Right atrium auricular region (tissue), 2 donors: ENCODE measurements at regions not wholly inside any gene's neighbourhood (a gene's known extent, or its start where the extent isn't known, plus 50 kb on each side); places are given as distances from the start of the nearest gene placed in this dataset.
"Not testable (repeated sequence)": the region's sequence is repeated elsewhere in the genome, so short reads cannot be mapped to it uniquely, and the experiment has no call there.

Experiments
- DNase-seq: peaks from one replicate; pipeline ENCODE4 v3.0.0-alpha.2; 2019; ENCODE audit warnings: low spot score
- H3K27ac ChIP-seq, 2 donors: fragments of 200-600 bp; sonication (generic); 1 replicate in 1 of 2; 2 replicates in 1 of 2; pipeline ENCODE4 v1.5.1; 2016 to 2019
- H3K27me3 ChIP-seq, 2 donors: fragments of 200-600 bp; sonication (generic); one replicate each; pipeline versions ENCODE4 v1.5.1 to v1.6.0; 2017 to 2019
- H3K36me3 ChIP-seq: fragments of 200-600 bp; sonication (generic); one replicate; pipeline ENCODE4 v1.5.1; 2016
- H3K4me1 ChIP-seq, 2 donors: fragments of 200-600 bp; sonication (generic); one replicate each; pipeline versions ENCODE4 v1.5.1 to v1.6.0; 2017 to 2019
- H3K4me3 ChIP-seq, 2 donors: fragments of 200-600 bp; sonication (generic); 1 replicate in 1 of 2; 2 replicates in 1 of 2; pipeline ENCODE4 v1.5.1; 2017 to 2019; ENCODE audit warnings: mild to moderate bottlenecking in 1 of 2, moderate library complexity in 1 of 2
- H3K9me3 ChIP-seq, 2 donors: fragments of 200-600 bp; sonication (generic); one replicate each; pipeline ENCODE4 v1.5.1; 2019
- TF ChIP-seq, protein P1 (sequence below), 2 donors: fragments of 200-600 bp; sonication (generic); IDR thresholded peaks; one replicate each; pipeline ENCODE4 v1.5.1; 2019; ENCODE audit warnings: antibody characterized with exemption in 2 of 2

DNA sequence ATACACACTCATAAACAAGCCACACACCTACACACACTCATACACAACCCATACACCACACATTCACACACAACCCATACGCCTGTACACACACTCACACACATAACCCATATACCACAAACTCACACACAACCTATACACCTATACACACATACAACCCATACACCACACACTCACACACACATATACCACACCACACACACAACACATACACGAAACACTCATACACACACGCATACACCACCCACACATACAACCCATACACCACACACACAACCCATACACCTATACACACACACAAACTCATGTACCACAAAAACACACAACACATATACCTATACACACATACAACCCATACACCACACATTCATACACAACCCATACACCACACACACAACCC is 164.3 kb downstream of the TMEM121 start:
- no peaks in the 10 kb centered on the region for H3K9me3 ChIP-seq
- H3K27me3 ChIP-seq, result no peaks in the 10 kb centered on the region
- TF ChIP-seq, protein P1, sequence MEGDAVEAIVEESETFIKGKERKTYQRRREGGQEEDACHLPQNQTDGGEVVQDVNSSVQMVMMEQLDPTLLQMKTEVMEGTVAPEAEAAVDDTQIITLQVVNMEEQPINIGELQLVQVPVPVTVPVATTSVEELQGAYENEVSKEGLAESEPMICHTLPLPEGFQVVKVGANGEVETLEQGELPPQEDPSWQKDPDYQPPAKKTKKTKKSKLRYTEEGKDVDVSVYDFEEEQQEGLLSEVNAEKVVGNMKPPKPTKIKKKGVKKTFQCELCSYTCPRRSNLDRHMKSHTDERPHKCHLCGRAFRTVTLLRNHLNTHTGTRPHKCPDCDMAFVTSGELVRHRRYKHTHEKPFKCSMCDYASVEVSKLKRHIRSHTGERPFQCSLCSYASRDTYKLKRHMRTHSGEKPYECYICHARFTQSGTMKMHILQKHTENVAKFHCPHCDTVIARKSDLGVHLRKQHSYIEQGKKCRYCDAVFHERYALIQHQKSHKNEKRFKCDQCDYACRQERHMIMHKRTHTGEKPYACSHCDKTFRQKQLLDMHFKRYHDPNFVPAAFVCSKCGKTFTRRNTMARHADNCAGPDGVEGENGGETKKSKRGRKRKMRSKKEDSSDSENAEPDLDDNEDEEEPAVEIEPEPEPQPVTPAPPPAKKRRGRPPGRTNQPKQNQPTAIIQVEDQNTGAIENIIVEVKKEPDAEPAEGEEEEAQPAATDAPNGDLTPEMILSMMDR (IDR thresholded peaks at IDR 0.05), result no peak
- H3K36me3 ChIP-seq, result no peaks in the 10 kb centered on the region
- no peak overlapping the region for H3K27ac ChIP-seq
- H3K4me1 ChIP-seq, result no peaks in the 10 kb centered on the region
- no peak for DNase-seq
- H3K4me3 ChIP-seq, result no peak overlapping the region

DNA sequence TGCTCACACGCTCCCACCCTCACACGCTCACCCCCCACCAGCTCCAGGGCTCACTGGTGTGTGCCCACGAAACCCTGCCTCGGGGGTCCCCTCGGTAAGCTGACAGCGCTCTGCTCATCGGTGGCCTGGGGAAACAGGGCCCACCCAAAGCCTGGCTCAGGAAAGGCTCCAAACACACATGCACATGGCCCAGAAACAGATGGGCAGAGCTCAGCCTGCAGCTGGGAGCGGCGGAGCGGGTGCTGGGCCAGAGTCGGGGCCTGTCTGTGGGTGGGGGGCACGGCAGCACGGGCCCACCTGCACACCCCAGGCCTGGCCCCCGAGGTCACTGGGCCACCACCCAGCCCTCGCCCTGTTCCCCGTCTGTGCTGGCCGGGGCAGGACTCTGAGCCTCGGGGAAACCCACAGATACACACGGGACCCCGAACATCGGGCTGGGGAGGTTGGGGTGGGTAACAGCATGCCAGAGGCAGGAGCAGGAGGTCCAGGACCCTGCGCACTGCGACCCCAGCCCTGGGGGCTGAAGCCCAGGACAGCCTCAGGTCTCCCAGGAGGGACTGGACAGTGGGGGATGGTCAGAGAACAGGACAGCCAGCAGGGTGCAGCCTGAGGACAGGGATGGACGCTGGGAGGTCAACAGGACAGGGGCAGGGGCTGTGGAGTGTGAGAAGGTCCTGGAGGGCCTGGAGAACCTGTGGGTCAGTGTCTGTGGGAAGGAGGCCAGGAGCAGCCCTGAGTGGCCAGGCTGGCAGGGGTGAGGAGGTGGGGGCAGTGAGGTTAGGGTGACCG is 165.1 kb downstream of the TMEM121 start:
- H3K27ac ChIP-seq, H3K4me1 ChIP-seq, DNase-seq, H3K27me3 ChIP-seq, H3K9me3 ChIP-seq, H3K4me3 ChIP-seq, H3K36me3 ChIP-seq: not testable (repeated sequence)

DNA sequence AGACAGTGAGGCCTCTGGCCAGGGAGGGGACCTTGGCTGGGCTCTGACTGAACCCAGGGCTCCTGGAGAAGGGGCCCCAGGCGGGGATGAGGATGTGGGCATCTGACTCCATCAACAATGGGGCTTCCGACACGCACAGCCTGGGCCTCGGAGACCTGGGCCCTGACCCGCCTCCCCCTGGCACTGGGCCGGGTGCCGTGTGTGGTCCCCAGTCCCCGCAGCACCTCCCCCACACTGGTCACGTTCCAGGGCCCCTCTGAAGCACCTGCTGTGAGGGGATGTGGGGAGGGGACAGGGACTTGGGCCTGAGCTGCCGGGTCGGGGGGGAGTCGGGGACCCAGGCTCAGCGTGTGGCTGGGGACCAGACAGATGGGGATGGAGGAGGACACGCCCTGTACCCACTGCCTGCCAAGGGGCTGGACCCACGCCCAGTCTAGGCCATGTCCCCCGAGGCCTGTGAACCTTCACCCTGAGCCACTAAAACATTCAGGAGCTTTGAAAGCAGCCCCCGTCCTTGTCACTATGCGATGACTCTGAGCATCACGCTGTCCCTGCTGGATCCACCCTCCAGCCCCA is 165.8 kb downstream of the TMEM121 start:
- not testable (repeated sequence) for DNase-seq, H3K9me3 ChIP-seq, H3K27ac ChIP-seq, H3K27me3 ChIP-seq, H3K36me3 ChIP-seq, H3K4me3 ChIP-seq, H3K4me1 ChIP-seq

DNA sequence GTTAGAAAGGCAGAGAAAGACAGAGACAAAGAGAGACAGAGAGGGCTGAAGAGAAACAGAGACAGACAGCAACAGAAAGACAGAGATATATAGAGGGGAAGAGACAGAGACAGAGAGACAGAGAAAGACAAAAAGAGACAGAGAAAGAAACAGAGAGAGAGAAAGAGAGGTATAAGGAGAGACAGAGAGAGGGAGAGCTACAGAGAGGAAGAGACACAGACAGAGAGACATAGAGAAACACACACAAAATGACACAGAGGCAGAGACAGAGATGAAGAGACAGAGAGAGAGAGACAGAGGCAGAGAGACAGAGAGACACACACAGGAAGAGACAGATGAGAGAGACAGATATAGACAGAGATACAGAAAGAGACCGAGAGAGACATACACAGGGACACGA is 168.6 kb downstream of the TMEM121 start:
- TF ChIP-seq, protein P1 (IDR thresholded peaks at IDR 0.05), result no peak
- no peaks in the 10 kb centered on the region for H3K27me3 ChIP-seq
- H3K9me3 ChIP-seq, result no peaks in the 10 kb centered on the region
- no peaks in the 10 kb centered on the region for H3K4me1 ChIP-seq
- H3K36me3 ChIP-seq, result no peaks in the 10 kb centered on the region
- no peak for DNase-seq
- H3K27ac ChIP-seq, result no peak overlapping the region
- H3K4me3 ChIP-seq, result no peak overlapping the region

DNA sequence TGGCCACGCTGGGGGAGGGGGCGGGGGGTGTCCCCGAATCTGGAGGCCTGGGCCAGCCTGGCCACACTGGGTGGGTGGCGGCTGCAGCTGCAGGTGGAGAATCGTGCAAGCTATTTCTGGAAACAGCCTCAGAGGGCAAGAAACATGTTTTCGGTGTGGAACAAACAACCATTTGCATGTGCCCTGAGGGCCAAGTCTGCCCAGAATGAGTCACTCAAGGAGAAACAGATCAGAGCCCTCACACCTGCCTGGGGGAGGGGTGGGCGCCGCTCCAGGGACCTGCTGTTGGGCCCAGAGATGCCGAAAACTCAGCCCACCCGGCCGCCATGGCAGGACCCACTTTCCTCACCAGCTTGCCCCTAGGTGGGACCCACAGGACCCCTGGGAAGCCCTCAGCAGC is 170.0 kb downstream of the TMEM121 start:
- not testable (repeated sequence) for H3K9me3 ChIP-seq, H3K4me1 ChIP-seq, DNase-seq, H3K27me3 ChIP-seq, H3K36me3 ChIP-seq, H3K4me3 ChIP-seq, H3K27ac ChIP-seq

DNA sequence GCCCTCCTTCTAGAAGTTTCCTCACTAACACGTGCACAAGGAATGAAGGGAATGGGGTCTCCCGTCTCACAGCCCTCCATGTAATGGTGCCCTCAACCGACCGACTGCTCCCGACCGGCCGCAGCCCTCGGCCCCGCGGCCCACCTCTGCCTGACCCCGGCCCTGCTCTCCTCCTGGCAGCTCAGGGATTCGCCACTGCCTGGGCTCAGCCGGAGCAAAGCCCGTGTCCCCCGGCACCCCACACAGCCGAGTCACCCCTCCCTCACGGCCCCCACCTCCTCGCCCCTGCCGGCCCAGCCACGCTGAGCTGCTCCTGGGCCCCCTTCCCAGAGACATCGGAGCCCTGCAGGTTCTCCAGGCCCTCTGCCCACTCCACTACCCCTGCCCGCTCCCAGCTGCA is 171.0 kb downstream of the TMEM121 start:
- H3K27me3 ChIP-seq, H3K36me3 ChIP-seq, DNase-seq, H3K9me3 ChIP-seq, H3K27ac ChIP-seq, H3K4me1 ChIP-seq, H3K4me3 ChIP-seq: not testable (repeated sequence)

DNA sequence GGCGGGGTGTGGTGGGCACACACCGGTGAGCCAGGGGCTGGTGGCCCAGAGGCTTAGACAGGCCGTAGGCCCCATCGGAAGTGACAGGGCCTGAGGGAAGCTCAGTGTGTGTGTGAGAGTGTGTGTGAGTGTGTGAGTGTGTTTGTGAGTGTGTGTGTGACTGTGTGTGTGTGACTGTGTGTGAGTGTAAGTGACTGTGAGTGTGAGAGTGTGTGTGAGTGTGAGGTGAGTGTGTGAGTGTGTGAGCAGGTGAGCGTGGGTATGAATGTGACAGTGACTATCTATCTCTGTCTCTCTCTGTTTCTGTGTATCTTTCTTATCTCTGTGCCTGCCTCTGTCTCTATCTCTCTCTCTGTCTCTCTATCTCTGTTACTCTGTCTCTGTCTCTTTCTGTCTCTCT is 171.6 kb downstream of the TMEM121 start:
- not testable (repeated sequence) for DNase-seq, H3K4me1 ChIP-seq, H3K27me3 ChIP-seq, H3K27ac ChIP-seq, H3K4me3 ChIP-seq, H3K36me3 ChIP-seq, H3K9me3 ChIP-seq

DNA sequence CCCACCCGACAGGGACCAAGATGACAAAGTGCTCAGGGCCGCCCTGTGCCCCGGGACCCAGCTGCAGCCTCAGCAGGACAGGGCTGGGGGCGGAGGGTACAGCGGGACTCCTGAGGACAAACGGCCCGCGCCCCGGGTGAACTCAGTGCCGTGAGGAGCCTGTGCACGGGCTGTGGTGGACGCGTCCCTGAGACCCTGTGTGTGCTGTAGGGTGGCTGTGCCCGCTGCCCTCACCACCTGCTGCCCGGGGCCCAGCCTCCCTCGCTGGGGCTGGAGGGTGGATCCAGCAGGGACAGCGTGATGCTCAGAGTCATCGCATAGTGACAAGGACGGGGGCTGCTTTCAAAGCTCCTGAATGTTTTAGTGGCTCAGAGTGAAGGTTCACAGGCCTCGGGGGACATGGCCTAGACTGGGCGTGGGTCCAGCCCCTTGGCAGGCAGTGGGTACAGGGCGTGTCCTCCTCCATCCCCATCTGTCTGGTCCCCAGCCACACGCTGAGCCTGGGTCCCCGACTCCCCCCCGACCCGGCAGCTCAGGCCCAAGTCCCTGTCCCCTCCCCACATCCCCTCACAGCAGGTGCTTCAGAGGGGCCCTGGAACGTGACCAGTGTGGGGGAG is 172.7 kb downstream of the TMEM121 start:
- H3K27ac ChIP-seq, H3K9me3 ChIP-seq, H3K27me3 ChIP-seq, H3K4me1 ChIP-seq, H3K36me3 ChIP-seq, DNase-seq, H3K4me3 ChIP-seq: not testable (repeated sequence)

DNA sequence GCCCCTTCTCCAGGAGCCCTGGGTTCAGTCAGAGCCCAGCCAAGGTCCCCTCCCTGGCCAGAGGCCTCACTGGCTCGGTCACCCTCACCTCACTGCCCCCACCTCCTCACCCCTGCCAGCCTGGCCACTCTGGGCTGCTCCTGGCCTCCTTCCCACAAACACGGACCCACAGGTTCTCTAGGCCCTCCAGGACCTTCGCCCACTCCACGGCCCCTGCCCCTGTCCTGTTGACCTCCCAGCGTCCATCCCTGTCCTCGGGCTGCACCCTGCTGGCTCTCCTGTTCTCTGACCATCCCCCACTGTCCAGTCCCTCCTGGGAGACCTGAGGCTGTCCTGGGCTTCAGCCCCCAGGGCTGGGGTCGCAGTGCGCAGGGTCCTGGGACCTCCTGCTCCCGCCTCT is 173.3 kb downstream of the TMEM121 start:
- H3K27ac ChIP-seq, H3K36me3 ChIP-seq, H3K4me3 ChIP-seq, H3K4me1 ChIP-seq, H3K9me3 ChIP-seq, DNase-seq, H3K27me3 ChIP-seq: not testable (repeated sequence)

DNA sequence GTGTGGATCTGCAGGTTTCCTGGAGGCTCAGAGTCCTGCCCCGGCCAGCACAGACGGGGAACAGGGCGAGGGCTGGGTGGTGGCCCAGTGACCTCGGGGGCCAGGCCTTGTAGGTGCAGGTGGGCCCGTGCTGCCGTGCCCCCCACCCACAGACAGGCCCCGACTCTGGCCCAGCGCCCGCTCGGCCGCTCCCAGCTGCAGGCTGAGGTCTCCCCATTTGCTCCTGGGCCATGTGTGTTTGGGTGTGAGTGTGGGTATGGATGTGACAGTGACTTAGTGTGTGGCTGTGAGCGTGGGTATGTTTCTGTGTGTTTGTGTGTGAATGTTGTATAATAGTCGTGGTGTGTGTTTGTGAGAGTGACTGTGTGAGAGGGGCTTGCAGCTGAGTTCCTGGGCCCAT is 173.8 kb downstream of the TMEM121 start:
- H3K4me3 ChIP-seq, H3K9me3 ChIP-seq, DNase-seq, H3K36me3 ChIP-seq, H3K27me3 ChIP-seq, H3K4me1 ChIP-seq, H3K27ac ChIP-seq: not testable (repeated sequence)
